ENCODE measurements at regions not wholly inside any gene's neighbourhood (a gene's known extent, or its start where the extent isn't known, plus 50 kb on each side); places are given as distances from the start of the nearest gene placed in this dataset.
A peak's percentile ranks its signal among the peaks of the same experiment; 100 is the strongest.

DNA sequence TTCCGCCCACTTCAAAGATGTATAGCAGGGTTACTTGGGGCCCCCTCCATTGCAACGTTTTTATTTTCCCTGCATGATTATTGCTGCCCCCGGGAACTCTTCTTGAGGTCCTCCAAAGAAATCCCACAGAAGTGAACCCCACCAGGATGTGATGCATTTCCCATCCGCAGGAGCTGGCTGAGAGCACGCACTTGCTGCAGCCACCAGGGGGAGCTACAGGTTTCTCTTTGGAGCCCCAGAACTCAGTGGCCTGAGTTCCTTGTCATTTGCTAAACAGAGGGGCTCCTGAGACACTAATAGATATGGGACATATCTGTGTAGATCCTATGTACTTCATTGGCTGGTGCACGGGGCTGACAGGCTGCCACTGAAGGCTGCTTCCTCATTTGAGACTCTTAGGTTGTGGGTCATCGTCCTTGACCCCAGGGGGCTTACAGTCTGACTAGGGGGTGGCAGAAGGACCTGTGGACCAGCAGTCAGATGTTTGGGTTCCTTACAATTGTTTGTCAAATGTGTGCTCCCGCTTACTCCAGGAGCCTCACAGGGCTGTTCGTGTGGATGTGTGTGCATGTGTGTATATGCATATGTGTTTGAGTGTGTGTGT, 52.3 kb upstream of the ENO4 start:
- TF ChIP-seq, protein P1, sequence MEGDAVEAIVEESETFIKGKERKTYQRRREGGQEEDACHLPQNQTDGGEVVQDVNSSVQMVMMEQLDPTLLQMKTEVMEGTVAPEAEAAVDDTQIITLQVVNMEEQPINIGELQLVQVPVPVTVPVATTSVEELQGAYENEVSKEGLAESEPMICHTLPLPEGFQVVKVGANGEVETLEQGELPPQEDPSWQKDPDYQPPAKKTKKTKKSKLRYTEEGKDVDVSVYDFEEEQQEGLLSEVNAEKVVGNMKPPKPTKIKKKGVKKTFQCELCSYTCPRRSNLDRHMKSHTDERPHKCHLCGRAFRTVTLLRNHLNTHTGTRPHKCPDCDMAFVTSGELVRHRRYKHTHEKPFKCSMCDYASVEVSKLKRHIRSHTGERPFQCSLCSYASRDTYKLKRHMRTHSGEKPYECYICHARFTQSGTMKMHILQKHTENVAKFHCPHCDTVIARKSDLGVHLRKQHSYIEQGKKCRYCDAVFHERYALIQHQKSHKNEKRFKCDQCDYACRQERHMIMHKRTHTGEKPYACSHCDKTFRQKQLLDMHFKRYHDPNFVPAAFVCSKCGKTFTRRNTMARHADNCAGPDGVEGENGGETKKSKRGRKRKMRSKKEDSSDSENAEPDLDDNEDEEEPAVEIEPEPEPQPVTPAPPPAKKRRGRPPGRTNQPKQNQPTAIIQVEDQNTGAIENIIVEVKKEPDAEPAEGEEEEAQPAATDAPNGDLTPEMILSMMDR (IDR thresholded peaks at IDR 0.05 in 4 of 5, conservative IDR thresholded peaks at IDR 0.05 in 1 of 5) = peak; percentile 35 to 74 (median 66)
- TF ChIP-seq POLR2A (IDR thresholded peaks at IDR 0.05) = no peak

All from gastrocnemius medialis (tissue), 4 donors.